GOT3 (cell line): ENCODE measurements at regions not wholly inside any gene's neighbourhood (a gene's known extent, or its start where the extent isn't known, plus 50 kb on each side); places are given as distances from the start of the nearest gene placed in this dataset.
"Not testable (repeated sequence)": the region's sequence is repeated elsewhere in the genome, so short reads cannot be mapped to it uniquely, and the experiment has no call there.

Experiments used
- DNase-seq: peaks from one replicate; lab custom pipeline; 2025; ENCODE audit warnings: mixed read lengths; lab: John Stamatoyannopoulos, UW

- DNase-seq: no peak
Observed at GRCh38 chr7:81181066-81181465, 262.2 kb upstream of the SEMA3C start.

- no peak for DNase-seq
Observed at GRCh38 chr7:81180573-81180972, 261.7 kb upstream of the SEMA3C start.

GRCh38 chr7:81175275-81175940, 256.6 kb upstream of the SEMA3C start:
- DNase-seq: no peak

DNA sequence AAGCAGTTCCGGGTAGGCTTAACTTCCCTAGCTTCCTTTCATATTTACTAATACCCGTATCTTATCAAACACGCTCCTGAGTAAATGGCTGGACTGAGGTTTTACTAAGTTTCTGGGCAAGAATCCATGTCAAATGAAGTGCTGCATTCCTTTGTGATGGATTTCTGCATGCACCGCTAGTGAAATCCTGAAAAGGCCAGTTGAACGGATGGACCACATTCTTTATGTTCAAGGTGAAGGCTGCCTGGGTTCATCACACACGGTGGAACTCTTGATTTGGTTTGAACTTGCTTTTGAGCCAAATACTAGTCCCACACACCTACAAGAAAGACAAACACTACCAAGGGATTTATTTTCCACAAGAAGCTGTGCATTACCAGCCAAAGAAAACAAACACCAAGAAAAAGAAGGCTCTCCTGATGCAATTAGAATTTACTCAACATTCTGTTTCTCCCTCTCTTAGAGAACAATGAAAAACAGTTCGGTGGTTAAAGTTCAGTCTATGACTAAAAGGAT, 255.0 kb upstream of the SEMA3C start:
- DNase-seq: no peak

GRCh38 chr7:81170291-81170690, 251.4 kb upstream of the SEMA3C start:
- DNase-seq: no peak

GRCh38 chr7:81167934-81168333, 249.1 kb upstream of the SEMA3C start:
- no peak for DNase-seq

DNA sequence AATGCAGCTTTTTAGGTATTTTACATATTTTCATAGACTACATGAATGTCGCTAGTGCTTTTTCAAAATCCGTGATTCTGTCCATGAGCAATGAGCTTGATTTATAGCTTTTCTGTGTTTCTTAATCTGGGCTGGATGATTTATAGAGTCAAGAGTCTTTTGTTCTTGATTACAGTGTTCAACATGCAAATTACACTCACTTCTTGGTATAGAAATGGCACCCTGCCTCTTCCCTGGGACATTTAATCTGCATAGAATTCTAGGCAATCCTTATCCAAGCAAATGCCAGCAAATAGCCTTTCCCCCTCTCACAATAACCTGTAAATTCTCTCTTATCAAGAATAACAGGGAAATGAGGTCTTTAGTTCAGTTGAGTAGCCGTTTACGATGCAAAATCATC, 246.2 kb upstream of the SEMA3C start:
- no peak for DNase-seq

- DNase-seq: no peak
Observed at GRCh38 chr7:81162771-81163525, 244.1 kb upstream of the SEMA3C start.

- DNase-seq: no peak
Observed at GRCh38 chr7:81162234-81162633, 243.4 kb upstream of the SEMA3C start.

GRCh38 chr7:81161451-81162075, 242.7 kb upstream of the SEMA3C start:
- no peak for DNase-seq

- no peak for DNase-seq
Observed at GRCh38 chr7:81159402-81159801, 240.6 kb upstream of the SEMA3C start.

DNA sequence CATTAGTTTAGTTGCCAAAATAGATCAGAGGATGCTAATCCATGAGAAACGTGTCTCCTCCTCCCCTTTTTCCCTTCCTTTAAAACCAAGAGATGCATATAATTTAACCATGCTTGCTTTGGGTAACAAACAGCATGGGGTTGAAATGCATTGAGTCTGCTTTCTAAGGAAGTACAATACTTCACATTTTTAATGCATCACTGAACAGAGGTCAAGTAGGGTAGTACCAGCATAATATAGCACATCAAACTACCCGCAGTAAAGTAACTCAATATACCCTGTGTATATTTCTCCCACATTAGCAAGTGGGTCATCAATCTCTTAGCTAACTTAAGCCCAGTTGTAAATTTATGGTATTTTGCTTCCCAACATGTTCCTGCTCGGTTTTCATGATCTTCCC, 239.3 kb upstream of the SEMA3C start:
- no peak for DNase-seq

GRCh38 chr7:81155654-81156373, 237.0 kb upstream of the SEMA3C start:
- no peak for DNase-seq

DNA sequence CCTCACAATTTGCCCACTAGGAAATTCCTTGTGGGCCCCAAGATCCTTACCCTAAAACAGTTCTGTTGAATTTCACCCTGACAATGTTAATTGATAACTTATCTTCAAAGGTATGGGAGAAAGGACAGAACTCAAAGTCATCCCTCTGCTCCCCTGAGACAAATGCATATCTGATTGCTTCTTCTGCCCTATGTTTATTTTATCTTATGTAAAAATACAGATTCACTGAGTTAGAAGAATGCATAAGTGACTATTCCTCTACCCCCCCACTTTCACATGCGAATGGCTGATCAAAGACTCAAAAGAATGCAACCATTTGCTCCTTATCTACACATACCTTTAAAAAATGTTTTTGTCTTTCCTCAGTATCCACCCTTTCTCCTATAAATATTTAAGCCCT, 235.7 kb upstream of the SEMA3C start:
- no peak for DNase-seq

GRCh38 chr7:81152925-81153324, 234.1 kb upstream of the SEMA3C start:
- not testable (repeated sequence) for DNase-seq

DNA sequence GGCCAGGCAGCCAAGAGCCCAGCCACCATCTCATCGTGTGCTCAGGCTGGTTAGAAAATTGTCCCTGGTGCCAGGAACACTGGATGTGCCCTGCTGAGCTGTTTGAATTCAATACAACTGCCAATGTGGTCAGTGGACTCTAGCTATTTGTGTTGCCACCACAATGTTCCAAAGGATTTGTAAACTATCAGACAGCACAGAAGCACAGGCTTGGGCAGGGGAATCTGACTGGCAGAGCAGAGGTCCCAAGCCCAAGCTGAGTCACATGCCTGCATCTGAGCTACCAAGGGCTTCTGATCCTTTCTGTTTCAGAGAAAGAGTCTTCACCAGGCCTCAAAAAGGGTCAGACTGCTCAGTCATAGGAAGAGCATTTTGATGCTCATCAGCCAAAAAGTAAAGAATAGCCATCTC, 232.1 kb upstream of the SEMA3C start:
- DNase-seq: no peak

- DNase-seq: no peak
Observed at GRCh38 chr7:81143856-81144255, 225.0 kb upstream of the SEMA3C start.

GRCh38 chr7:81141257-81142205, 222.7 kb upstream of the SEMA3C start:
- not testable (repeated sequence) for DNase-seq

DNA sequence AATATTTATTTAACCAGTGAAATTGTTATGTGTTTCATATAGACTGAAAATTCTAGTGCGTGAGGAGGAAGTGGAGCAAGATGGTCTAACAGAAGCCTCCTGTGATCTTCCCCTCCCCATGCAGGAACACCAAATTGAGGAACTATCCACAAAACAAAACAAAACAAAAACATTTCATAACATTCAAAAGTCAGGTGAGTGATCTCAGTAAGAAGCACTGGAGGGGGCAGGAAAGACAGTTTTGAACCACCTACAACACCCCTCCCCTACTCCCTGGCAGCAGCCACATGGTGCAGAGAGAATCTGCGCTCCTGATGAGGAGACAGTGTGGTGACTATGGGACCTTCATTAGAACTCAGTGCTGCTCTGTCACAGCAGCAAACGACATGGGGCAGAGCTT, 221.9 kb upstream of the SEMA3C start:
- DNase-seq: no peak

DNA sequence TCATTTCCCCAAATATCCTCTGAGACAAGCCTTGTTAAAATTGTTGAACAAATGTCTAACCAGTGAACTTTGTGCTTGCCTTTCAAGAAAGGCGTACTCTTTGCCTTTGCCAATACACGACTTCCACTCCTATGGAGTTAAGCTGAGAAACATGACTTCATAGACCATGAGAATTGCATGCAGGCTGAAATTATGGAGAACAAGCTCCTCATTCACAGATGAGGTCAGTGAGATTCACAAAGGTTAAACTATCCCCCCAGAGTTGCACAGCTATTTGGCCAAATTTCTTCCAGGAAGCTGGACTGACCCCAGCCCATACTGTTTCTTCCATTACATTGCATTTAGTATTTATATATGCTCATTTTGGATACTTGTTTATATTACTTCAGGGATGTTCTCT, 221.4 kb upstream of the SEMA3C start:
- no peak for DNase-seq

DNA sequence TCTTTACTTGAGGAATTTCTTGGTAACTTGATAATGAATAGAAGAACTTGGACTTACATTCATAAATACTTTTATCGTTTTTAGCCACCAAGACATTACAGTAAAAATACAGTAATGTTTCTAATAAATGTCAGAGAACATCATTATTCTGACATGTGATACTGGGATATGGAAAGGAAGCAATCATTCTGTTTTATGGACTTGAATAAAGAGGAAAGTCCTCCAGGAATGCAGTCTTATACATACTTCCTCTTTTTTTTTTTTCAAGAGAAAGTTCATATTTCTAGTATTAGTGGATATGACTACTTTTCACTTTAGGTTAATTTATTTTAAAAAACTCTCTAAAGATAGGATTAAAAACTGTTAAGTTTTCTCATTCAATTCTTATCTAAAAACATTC, 220.0 kb upstream of the SEMA3C start:
- DNase-seq: no peak
